ENCODE measurements at regions not wholly inside any gene's neighbourhood (a gene's known extent, or its start where the extent isn't known, plus 50 kb on each side); places are given as distances from the start of the nearest gene placed in this dataset.

DNA sequence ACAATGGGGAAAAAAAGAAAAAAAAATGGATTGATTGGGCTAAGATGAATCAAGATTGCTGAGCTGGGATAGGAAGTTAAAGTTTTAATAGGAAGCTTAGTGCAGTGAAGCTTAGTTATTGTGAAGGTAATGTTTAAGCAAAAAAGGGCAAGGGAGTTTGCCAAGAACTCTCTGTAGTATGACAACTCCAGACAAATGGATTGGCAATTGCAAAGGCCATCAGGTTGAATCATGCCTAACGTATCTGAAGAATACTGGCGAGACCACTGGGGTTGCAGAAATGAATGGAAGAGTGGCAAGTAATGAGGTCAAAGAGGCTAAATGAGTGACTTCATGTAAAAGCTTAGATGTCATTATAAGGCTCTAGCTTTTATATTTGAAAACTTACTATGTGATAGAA is 1654.0 kb downstream of the PCDH7 start:
- ChIA-PET POLR2A (no interaction called here), CTCF (ENCODE audit: unreplicated experiment) (no interaction called here)
- Histone ChIP-seq H3K9me3 (ENCODE audit: low read length) (no peaks in the 10 kb centered on the region), H3K4me2 (ENCODE audit: low read length) (no peak overlapping the region), H3K79me2 (ENCODE audit: insufficient read depth, low read depth, low read length) (no peaks in the 10 kb centered on the region), H3K36me3 (ENCODE audit: insufficient read depth, low read length) (no peaks in the 10 kb centered on the region), H2AFZ (ENCODE audit: low read length) (no peak overlapping the region), H3K4me3 (ENCODE audit: low read depth, low read length, poor library complexity, severe bottlenecking) (no peak overlapping the region), H4K20me1 (ENCODE audit: insufficient read depth, low read length) (no peaks in the 10 kb centered on the region), H3K4me1 (ENCODE audit: insufficient read depth, low read length, poor library complexity, severe bottlenecking) (no peaks in the 10 kb centered on the region), H3K27ac (ENCODE audit: low read depth, low read length, poor library complexity, severe bottlenecking) (no peak overlapping the region), H3K9me2 (ENCODE audit: insufficient read depth, low read length) (no peaks in the 10 kb centered on the region)
- DNase-seq (ENCODE audit: low spot score) = no peak
- TF ChIP-seq EZH2phosphoT487 (IDR thresholded peaks at IDR 0.05; ENCODE audit: borderline replicate concordance, low read depth, low read length) = no peak
- TF ChIP-seq, protein P1, sequence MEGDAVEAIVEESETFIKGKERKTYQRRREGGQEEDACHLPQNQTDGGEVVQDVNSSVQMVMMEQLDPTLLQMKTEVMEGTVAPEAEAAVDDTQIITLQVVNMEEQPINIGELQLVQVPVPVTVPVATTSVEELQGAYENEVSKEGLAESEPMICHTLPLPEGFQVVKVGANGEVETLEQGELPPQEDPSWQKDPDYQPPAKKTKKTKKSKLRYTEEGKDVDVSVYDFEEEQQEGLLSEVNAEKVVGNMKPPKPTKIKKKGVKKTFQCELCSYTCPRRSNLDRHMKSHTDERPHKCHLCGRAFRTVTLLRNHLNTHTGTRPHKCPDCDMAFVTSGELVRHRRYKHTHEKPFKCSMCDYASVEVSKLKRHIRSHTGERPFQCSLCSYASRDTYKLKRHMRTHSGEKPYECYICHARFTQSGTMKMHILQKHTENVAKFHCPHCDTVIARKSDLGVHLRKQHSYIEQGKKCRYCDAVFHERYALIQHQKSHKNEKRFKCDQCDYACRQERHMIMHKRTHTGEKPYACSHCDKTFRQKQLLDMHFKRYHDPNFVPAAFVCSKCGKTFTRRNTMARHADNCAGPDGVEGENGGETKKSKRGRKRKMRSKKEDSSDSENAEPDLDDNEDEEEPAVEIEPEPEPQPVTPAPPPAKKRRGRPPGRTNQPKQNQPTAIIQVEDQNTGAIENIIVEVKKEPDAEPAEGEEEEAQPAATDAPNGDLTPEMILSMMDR (conservative IDR thresholded peaks at IDR 0.05; ENCODE audit: low read length) = no peak
- intact Hi-C loops (cut with micrococcal nuclease; ENCODE audit: unreplicated experiment) = no loop called here
- no TSS peak for BruUV-seq (replicated peaks)

GRCh38 chr4:32393806-32394205 is 1673.6 kb downstream of the PCDH7 start:
- H3K4me2 ChIP-seq (ENCODE audit: low read length) = no peak overlapping the region
- H3K9me2 ChIP-seq (ENCODE audit: insufficient read depth, low read length) = no peaks in the 10 kb centered on the region
- no TSS peak for BruUV-seq (replicated peaks)
- no peaks in the 10 kb centered on the region for H3K36me3 ChIP-seq (ENCODE audit: insufficient read depth, low read length)
- H3K4me3 ChIP-seq (ENCODE audit: low read depth, low read length, poor library complexity, severe bottlenecking) = no peak overlapping the region
- H3K9me3 ChIP-seq (ENCODE audit: low read length) = no peaks in the 10 kb centered on the region
- ChIA-PET CTCF (ENCODE audit: unreplicated experiment) (no interaction called here), POLR2A (interaction anchor here (0.6 kb wide), 1 partner anchor 11 kb away, joined by 8 read pairs; no protein-coding TSS in a partner anchor)
- TF ChIP-seq EZH2phosphoT487 (IDR thresholded peaks at IDR 0.05; ENCODE audit: borderline replicate concordance, low read depth, low read length) = no peak
- TF ChIP-seq, protein P1 (conservative IDR thresholded peaks at IDR 0.05; ENCODE audit: low read length) = no peak
- H3K79me2 ChIP-seq (ENCODE audit: insufficient read depth, low read depth, low read length) = no peaks in the 10 kb centered on the region
- H3K27ac ChIP-seq (ENCODE audit: low read depth, low read length, poor library complexity, severe bottlenecking) = no peak overlapping the region
- H3K4me1 ChIP-seq (ENCODE audit: insufficient read depth, low read length, poor library complexity, severe bottlenecking) = no peaks in the 10 kb centered on the region
- intact Hi-C loops (cut with micrococcal nuclease; ENCODE audit: unreplicated experiment) = no loop called here
- DNase-seq (ENCODE audit: low spot score) = no peak
- no peaks in the 10 kb centered on the region for H4K20me1 ChIP-seq (ENCODE audit: insufficient read depth, low read length)
- H2AFZ ChIP-seq (ENCODE audit: low read length) = 0 out of 2 replicates have a peak overlapping the region, but pooled peaks have one; percentile 19

DNA sequence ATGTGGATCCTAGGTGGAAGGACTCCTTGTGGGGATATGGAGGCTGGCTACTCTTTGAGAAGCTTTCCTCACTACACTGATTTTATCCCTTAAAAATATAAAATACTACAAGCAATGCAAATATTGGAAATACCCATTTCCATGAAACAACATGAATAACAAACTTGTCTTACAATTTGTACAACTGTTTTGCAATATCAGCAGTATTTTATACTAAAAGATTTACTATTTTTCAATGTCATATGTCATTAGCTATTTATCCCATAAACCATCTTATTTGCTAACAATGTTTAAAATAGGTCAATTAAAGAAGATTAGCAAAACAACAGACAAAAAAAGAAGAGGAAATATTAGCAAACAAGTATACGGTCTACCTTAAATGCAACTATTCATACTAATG is 1674.1 kb downstream of the PCDH7 start:
- intact Hi-C loops (cut with micrococcal nuclease; ENCODE audit: unreplicated experiment) = no loop called here
- Histone ChIP-seq H2AFZ (ENCODE audit: low read length) (no peak overlapping the region), H3K4me3 (ENCODE audit: low read depth, low read length, poor library complexity, severe bottlenecking) (no peak overlapping the region), H3K79me2 (ENCODE audit: insufficient read depth, low read depth, low read length) (no peaks in the 10 kb centered on the region), H3K36me3 (ENCODE audit: insufficient read depth, low read length) (no peaks in the 10 kb centered on the region), H3K9me3 (ENCODE audit: low read length) (no peaks in the 10 kb centered on the region), H4K20me1 (ENCODE audit: insufficient read depth, low read length) (no peaks in the 10 kb centered on the region), H3K4me1 (ENCODE audit: insufficient read depth, low read length, poor library complexity, severe bottlenecking) (no peaks in the 10 kb centered on the region), H3K9me2 (ENCODE audit: insufficient read depth, low read length) (no peaks in the 10 kb centered on the region), H3K4me2 (ENCODE audit: low read length) (no peak overlapping the region), H3K27ac (ENCODE audit: low read depth, low read length, poor library complexity, severe bottlenecking) (no peak overlapping the region)
- no peak for DNase-seq (ENCODE audit: low spot score)
- BruUV-seq (replicated peaks) = no TSS peak
- TF ChIP-seq EZH2phosphoT487 (IDR thresholded peaks at IDR 0.05; ENCODE audit: borderline replicate concordance, low read depth, low read length) = no peak
- TF ChIP-seq, protein P1 (conservative IDR thresholded peaks at IDR 0.05; ENCODE audit: low read length) = no peak
- POLR2A ChIA-PET = interaction anchor here (0.6 kb wide), 1 partner anchor 11 kb away, joined by 8 read pairs; no protein-coding TSS in a partner anchor
- CTCF ChIA-PET (ENCODE audit: unreplicated experiment) = no interaction called here
